Brain pericyte (primary cell): ENCODE measurements at regions not wholly inside any gene's neighbourhood (a gene's known extent, or its start where the extent isn't known, plus 50 kb on each side); places are given as distances from the start of the nearest gene placed in this dataset.

Experiments
- DNase-seq: peaks from one replicate; pipeline ENCODE4 v3.0.0-alpha.2; 2012; ENCODE audit warnings: low read depth, low spot score

- DNase-seq = no peak
Measured at GRCh38 chr2:128380061-128380889, 61.6 kb upstream of the HS6ST1 start.

- no peak for DNase-seq
Measured at GRCh38 chr2:128380961-128381938, 62.6 kb upstream of the HS6ST1 start.

GRCh38 chr2:128384446-128384845 is 65.8 kb upstream of the HS6ST1 start:
- no peak for DNase-seq

DNA sequence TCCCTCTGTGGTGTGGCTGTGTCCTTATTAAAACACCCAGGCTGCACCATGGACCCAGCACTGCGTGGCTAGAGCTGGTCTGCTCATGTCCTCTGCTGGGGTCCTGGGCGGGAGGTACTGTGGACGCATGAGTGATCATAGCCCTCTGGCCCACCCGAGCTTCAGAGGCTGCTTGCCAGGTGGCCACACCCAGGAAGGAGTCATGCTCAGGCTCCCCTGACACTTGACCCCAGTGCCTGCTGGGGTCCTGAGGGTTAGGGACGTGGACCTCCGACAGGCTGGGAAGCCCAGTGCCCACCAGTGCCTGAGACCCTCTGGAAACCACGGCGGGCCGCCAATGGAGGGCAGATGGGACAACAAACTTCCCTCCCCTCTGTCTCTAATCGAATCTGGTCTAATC is 66.3 kb upstream of the HS6ST1 start:
- DNase-seq = no peak

DNA sequence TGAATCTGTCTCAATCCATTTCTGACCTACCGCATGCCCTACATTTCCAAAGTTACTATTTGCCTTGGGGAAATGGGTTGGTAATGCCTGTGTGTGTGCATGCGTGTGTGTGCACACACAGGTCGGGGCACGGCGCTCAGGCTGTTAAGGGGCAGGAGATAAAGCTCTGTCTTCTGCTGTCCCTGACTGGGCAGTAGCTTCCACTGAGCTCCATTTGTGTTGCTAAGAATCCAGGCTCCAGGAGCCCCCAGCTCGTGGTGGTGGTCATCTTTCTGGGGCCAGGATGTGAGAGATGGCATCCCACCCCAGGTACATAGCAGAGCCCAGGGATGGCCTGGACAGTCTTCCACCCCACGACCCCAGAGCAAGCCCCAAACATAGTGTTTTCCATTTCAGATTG is 66.7 kb upstream of the HS6ST1 start:
- no peak for DNase-seq

GRCh38 chr2:128386066-128386465 is 67.4 kb upstream of the HS6ST1 start:
- DNase-seq = no peak

GRCh38 chr2:128388499-128388941 is 69.9 kb upstream of the HS6ST1 start:
- DNase-seq = no peak

GRCh38 chr2:128389388-128390086 is 70.9 kb upstream of the HS6ST1 start:
- peak; percentile 27 for DNase-seq

DNA sequence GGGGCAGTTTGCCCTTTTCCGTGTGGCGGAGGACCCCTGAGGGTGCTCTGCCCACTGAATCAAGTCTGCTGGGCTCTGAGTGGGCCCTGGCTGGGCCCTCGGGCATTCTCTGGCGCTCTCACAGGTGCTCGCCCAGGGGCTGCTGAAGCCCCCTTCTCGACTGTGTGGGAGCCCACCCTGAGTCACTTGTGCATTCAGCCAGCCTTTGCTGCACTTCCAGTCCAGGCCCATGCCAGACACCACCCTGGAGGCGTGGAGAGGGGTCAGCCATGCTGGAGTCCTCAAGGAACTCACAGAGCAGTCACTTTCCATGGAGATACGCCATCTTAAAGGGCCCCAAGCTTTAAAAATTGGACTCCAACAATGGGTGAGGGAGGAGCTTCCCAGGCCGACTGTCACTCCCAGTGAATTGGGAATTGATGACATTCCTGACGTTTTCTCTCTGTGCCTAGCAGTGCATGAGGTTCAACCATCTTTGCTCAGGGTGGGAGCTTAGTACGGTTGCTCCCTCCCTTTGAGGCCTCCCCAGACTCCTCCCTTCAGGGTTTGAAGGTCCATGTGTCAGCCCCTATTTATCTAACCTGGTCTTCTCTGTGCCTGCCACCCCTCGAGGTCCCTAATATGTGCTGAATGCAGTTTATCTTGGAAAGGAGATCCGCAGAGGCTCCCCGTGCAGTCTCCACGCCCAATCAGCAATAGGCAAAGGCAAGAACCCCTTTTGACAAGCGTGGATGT is 71.8 kb upstream of the HS6ST1 start:
- DNase-seq = no peak

GRCh38 chr2:128390991-128391630 is 72.4 kb upstream of the HS6ST1 start:
- no peak for DNase-seq

DNA sequence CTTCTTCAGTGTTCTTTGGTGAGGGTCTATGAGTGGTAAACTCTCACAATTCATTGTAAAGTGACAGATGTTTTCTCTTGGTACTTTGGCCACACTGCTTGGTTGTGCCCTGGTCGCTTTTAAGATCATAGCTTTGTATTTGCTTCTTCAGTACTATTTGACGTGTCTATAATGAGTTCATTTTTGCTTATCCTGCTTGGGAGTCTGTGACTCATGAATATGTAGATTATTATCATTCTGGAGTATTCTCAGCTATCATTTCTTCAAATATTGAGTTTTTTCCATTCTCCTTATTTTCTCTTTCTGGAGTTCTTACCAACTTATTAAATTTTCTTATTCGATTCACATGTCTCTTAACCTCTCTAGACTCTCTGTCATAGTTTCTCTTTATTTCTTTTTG is 73.0 kb upstream of the HS6ST1 start:
- DNase-seq = no peak

- no peak for DNase-seq
Measured at GRCh38 chr2:128392207-128392606, 73.5 kb upstream of the HS6ST1 start.

DNA sequence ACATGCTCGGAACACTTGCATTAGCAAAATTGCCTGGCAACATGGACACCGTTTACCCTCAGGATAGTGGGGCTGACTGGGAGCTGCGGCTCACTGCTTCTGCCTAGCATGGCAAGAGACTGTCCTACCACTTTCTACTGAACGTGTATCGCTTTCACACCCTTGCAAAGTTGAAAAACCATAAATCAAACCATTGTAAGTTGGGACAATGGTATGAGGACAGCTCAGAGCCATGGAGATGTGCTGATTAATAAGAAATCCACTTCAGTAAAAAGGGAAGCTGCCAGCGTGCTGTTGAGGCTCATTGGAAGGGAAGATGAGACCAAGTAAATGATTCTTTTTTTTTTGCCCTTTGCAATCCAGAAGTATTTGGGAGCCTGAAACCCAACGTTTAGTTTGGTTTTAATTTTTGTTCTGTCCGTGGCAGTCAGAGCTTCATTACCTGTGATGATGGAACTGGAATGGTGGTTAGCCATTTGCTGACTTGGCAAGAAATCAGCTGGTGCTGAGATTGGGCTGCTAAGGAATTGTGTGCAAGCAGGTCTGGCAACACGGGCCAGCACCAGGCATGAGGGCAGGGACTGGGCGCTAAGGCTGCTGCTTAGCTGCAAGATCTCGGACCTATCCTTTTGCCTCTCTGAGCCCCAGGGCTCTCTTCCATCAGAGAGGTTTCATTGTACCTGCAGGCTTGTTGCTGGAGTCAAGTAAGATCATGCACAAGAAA is 75.5 kb upstream of the HS6ST1 start:
- DNase-seq = no peak

GRCh38 chr2:128395196-128395595 is 76.5 kb upstream of the HS6ST1 start:
- DNase-seq = no peak

DNA sequence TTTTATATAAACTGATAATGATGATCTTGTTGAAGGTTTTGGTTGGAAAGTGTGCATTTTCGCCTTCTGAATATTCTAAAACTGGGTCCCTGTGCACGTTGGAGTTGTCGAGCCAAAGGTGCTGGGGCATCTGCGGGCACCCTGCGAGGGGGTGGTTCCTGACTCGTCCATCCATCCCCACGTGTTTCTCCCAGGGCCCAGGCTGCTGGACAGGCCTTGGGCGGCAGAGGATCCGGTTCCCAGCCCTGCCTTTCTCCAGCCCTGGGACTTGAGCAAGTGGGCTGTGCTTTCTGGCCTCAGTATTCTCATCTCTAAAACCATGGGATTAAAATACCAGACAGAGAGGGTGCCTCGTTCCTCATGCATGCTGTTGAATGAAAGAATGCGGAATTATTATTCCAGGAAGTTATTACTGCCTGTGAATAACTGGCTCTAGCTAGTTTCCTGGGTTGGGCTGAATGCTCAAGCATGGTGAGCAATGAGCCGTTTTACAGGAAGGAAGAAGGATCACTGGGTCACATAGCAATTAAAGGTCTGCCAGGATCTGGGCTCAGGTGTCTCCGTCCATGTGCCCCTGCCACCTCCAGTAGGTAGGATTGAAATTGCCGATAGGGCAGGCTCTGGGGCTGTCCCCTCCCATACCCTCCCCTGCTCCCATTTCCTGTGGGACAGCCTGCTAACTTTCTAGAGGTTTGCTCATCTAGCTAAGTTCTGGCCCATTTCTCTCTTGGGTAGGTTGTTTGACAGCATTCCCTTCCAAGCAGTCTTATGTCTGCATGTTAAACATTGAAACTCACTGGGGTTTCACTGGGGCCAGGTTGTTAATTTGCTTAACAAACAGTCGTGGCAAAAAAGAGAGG is 77.2 kb upstream of the HS6ST1 start:
- DNase-seq = no peak

DNA sequence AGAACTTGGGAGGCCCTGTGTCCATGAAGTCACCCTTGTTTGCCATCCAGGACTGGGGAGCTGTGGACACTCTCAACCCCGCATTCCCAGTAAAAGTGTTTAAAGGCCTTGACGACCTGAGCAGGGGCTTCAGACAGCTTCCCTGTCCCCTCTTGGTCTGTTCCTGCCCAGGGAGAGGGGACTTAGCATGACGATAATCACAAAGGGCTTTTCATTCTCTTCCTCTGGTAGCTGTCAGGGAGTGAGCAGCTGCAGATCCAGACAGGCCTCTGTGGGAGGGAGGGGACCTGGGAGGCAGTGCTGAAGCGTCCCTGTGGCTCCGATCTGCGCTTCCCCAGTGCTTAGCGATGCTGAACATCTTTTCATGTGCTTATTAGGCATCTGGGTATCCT is 77.8 kb upstream of the HS6ST1 start:
- no peak for DNase-seq

GRCh38 chr2:128396946-128397345 is 78.3 kb upstream of the HS6ST1 start:
- no peak for DNase-seq

- no peak for DNase-seq
Measured at GRCh38 chr2:128399256-128399655, 80.6 kb upstream of the HS6ST1 start.

DNA sequence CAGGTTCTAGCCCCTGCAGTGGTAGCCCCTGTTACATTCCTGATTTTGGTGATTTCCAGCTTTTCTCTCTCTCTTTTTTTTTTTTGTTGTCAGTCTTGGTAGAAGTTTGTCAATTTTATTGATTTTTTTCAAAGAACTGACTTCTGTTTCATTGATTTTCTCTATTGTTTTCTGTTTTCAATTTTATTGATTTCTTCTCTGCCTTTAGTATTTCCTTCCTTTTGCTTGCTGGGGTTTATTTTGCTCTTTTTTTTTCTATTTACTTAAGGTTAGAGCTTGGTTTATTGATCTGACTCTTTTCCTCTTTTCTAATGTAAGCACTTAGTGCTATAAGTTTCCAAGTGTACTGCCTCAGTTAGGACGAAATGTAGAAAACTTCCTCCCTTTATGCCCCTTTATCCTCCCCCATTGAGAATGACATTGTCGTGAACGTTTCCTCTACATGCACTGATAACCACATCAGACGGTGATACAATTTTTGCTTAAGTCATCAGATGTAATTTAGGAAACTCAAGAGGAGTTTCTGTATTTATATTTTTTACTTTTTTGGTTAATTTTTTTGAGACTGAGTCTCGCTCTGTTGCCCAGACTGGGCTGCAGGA is 81.1 kb upstream of the HS6ST1 start:
- no peak for DNase-seq
